ENCODE measurements at regions not wholly inside any gene's neighbourhood (a gene's known extent, or its start where the extent isn't known, plus 50 kb on each side); places are given as distances from the start of the nearest gene placed in this dataset.

GRCh38 chr4:130147641-130148040 is 1051.7 kb downstream of the C4orf33 start:
- Mint-ChIP-seq H3K4me3 (no peak overlapping the region), H3K27ac (no peak overlapping the region), H3K4me1 (ENCODE audit: low read depth) (no peaks in the 10 kb centered on the region), H3K27me3 (ENCODE audit: low read depth) (no peaks in the 10 kb centered on the region), H3K36me3 (ENCODE audit: low read depth) (no peaks in the 10 kb centered on the region), H3K9me3 (ENCODE audit: insufficient read depth) (peaks cover 3% of the 10 kb centered on the region)
- DNase-seq (no peak), ATAC-seq (no peak)
- ChIA-PET POLR2A (no interaction called here), CTCF (no interaction called here)

- CTCF ChIA-PET, result no interaction called here
- DNase-seq, result no peak
- Mint-ChIP-seq H3K4me1 (ENCODE audit: low read depth) (no peaks in the 10 kb centered on the region), H3K27ac (no peak overlapping the region), H3K4me3 (no peak overlapping the region), H3K9me3 (ENCODE audit: insufficient read depth) (peaks cover 9% of the 10 kb centered on the region), H3K27me3 (ENCODE audit: low read depth) (no peaks in the 10 kb centered on the region), H3K36me3 (ENCODE audit: low read depth) (no peaks in the 10 kb centered on the region)
- POLR2A ChIA-PET, result no interaction called here
- ATAC-seq, result no peak
Observed at GRCh38 chr4:130154901-130155300, 1058.9 kb downstream of the C4orf33 start.

- Mint-ChIP-seq H3K27ac (no peak overlapping the region), H3K36me3 (ENCODE audit: low read depth) (no peaks in the 10 kb centered on the region), H3K4me1 (ENCODE audit: low read depth) (no peaks in the 10 kb centered on the region), H3K9me3 (ENCODE audit: insufficient read depth) (no peaks in the 10 kb centered on the region), H3K27me3 (ENCODE audit: low read depth) (no peaks in the 10 kb centered on the region), H3K4me3 (no peak overlapping the region)
- no peak for ATAC-seq
- ChIA-PET CTCF (no interaction called here), POLR2A (no interaction called here)
- no peak for DNase-seq
Observed at GRCh38 chr4:130163701-130164100, 1067.7 kb downstream of the C4orf33 start.

- POLR2A ChIA-PET, result no interaction called here
- Mint-ChIP-seq H3K9me3 (ENCODE audit: insufficient read depth) (no peaks in the 10 kb centered on the region), H3K27me3 (ENCODE audit: low read depth) (no peaks in the 10 kb centered on the region), H3K4me1 (ENCODE audit: low read depth) (no peaks in the 10 kb centered on the region), H3K27ac (no peak overlapping the region), H3K36me3 (ENCODE audit: low read depth) (no peaks in the 10 kb centered on the region), H3K4me3 (no peak overlapping the region)
- CTCF ChIA-PET, result no interaction called here
- ATAC-seq (no peak), DNase-seq (no peak)
Observed at GRCh38 chr4:130165381-130165780, 1069.4 kb downstream of the C4orf33 start.

- Mint-ChIP-seq H3K27me3 (ENCODE audit: low read depth) (no peaks in the 10 kb centered on the region), H3K36me3 (ENCODE audit: low read depth) (no peaks in the 10 kb centered on the region), H3K27ac (no peak overlapping the region), H3K9me3 (ENCODE audit: insufficient read depth) (no peaks in the 10 kb centered on the region), H3K4me3 (no peak overlapping the region), H3K4me1 (ENCODE audit: low read depth) (no peaks in the 10 kb centered on the region)
- ChIA-PET POLR2A (no interaction called here), CTCF (no interaction called here)
- no peak for DNase-seq
- ATAC-seq, result no peak
Observed at GRCh38 chr4:130172156-130172555, 1076.2 kb downstream of the C4orf33 start.

- Mint-ChIP-seq H3K9me3 (ENCODE audit: insufficient read depth) (no peaks in the 10 kb centered on the region), H3K36me3 (ENCODE audit: low read depth) (no peaks in the 10 kb centered on the region), H3K27ac (no peak overlapping the region), H3K4me1 (ENCODE audit: low read depth) (no peaks in the 10 kb centered on the region), H3K4me3 (no peak overlapping the region), H3K27me3 (ENCODE audit: low read depth) (no peaks in the 10 kb centered on the region)
- ChIA-PET CTCF (no interaction called here), POLR2A (no interaction called here)
- ATAC-seq, result no peak
- DNase-seq, result no peak
Observed at GRCh38 chr4:130178106-130178505, 1082.2 kb downstream of the C4orf33 start.

GRCh38 chr4:130183096-130183495 is 1087.1 kb downstream of the C4orf33 start:
- H3K4me3 Mint-ChIP-seq, result no peak overlapping the region
- no peaks in the 10 kb centered on the region for H3K9me3 Mint-ChIP-seq (ENCODE audit: insufficient read depth)
- no peaks in the 10 kb centered on the region for H3K27me3 Mint-ChIP-seq (ENCODE audit: low read depth)
- ChIA-PET POLR2A (no interaction called here), CTCF (no interaction called here)
- H3K4me1 Mint-ChIP-seq (ENCODE audit: low read depth), result no peaks in the 10 kb centered on the region
- no peak overlapping the region for H3K27ac Mint-ChIP-seq
- no peaks in the 10 kb centered on the region for H3K36me3 Mint-ChIP-seq (ENCODE audit: low read depth)
- DNase-seq (no peak), ATAC-seq (no peak)

GRCh38 chr4:130183766-130184165 is 1087.8 kb downstream of the C4orf33 start:
- no peak overlapping the region for H3K4me3 Mint-ChIP-seq
- no peak overlapping the region for H3K27ac Mint-ChIP-seq
- H3K36me3 Mint-ChIP-seq (ENCODE audit: low read depth), result no peaks in the 10 kb centered on the region
- no peak for DNase-seq
- CTCF ChIA-PET, result no interaction called here
- ATAC-seq, result no peak
- no peaks in the 10 kb centered on the region for H3K9me3 Mint-ChIP-seq (ENCODE audit: insufficient read depth)
- H3K4me1 Mint-ChIP-seq (ENCODE audit: low read depth), result no peaks in the 10 kb centered on the region
- POLR2A ChIA-PET, result no interaction called here
- no peaks in the 10 kb centered on the region for H3K27me3 Mint-ChIP-seq (ENCODE audit: low read depth)

- no peaks in the 10 kb centered on the region for H3K4me1 Mint-ChIP-seq (ENCODE audit: low read depth)
- H3K4me3 Mint-ChIP-seq, result no peak overlapping the region
- no peaks in the 10 kb centered on the region for H3K27me3 Mint-ChIP-seq (ENCODE audit: low read depth)
- ChIA-PET POLR2A (no interaction called here), CTCF (no interaction called here)
- ATAC-seq (no peak), DNase-seq (no peak)
- H3K9me3 Mint-ChIP-seq (ENCODE audit: insufficient read depth), result no peaks in the 10 kb centered on the region
- no peaks in the 10 kb centered on the region for H3K36me3 Mint-ChIP-seq (ENCODE audit: low read depth)
- no peak overlapping the region for H3K27ac Mint-ChIP-seq
Observed at GRCh38 chr4:130185123-130185522, 1089.2 kb downstream of the C4orf33 start.

GRCh38 chr4:130186931-130187330 is 1091.0 kb downstream of the C4orf33 start:
- Mint-ChIP-seq H3K9me3 (ENCODE audit: insufficient read depth) (no peaks in the 10 kb centered on the region), H3K4me1 (ENCODE audit: low read depth) (no peaks in the 10 kb centered on the region), H3K27me3 (ENCODE audit: low read depth) (no peaks in the 10 kb centered on the region), H3K4me3 (no peak overlapping the region), H3K27ac (no peak overlapping the region), H3K36me3 (ENCODE audit: low read depth) (no peaks in the 10 kb centered on the region)
- DNase-seq (no peak), ATAC-seq (no peak)
- ChIA-PET CTCF (no interaction called here), POLR2A (no interaction called here)

GRCh38 chr4:130187587-130187986 is 1091.6 kb downstream of the C4orf33 start:
- no peak for ATAC-seq
- H3K27ac Mint-ChIP-seq, result no peak overlapping the region
- no peaks in the 10 kb centered on the region for H3K9me3 Mint-ChIP-seq (ENCODE audit: insufficient read depth)
- POLR2A ChIA-PET, result no interaction called here
- H3K4me3 Mint-ChIP-seq, result no peak overlapping the region
- H3K4me1 Mint-ChIP-seq (ENCODE audit: low read depth), result no peaks in the 10 kb centered on the region
- no peak for DNase-seq
- H3K36me3 Mint-ChIP-seq (ENCODE audit: low read depth), result no peaks in the 10 kb centered on the region
- CTCF ChIA-PET, result no interaction called here
- H3K27me3 Mint-ChIP-seq (ENCODE audit: low read depth), result no peaks in the 10 kb centered on the region

- CTCF ChIA-PET, result no interaction called here
- no peaks in the 10 kb centered on the region for H3K9me3 Mint-ChIP-seq (ENCODE audit: insufficient read depth)
- H3K27ac Mint-ChIP-seq, result no peak overlapping the region
Observed at GRCh38 chr4:130192787-130193186, 1096.8 kb downstream of the C4orf33 start.

GRCh38 chr4:130197946-130198345 is 1102.0 kb downstream of the C4orf33 start:
- DNase-seq, result no peak
- no peak for ATAC-seq
- no peaks in the 10 kb centered on the region for H3K36me3 Mint-ChIP-seq (ENCODE audit: low read depth)
- no peak overlapping the region for H3K4me3 Mint-ChIP-seq
- CTCF ChIA-PET, result no interaction called here
- peaks cover 6% of the 10 kb centered on the region for H3K9me3 Mint-ChIP-seq (ENCODE audit: insufficient read depth)
- POLR2A ChIA-PET, result no interaction called here
- no peak overlapping the region for H3K27ac Mint-ChIP-seq
- no peaks in the 10 kb centered on the region for H3K27me3 Mint-ChIP-seq (ENCODE audit: low read depth)
- no peaks in the 10 kb centered on the region for H3K4me1 Mint-ChIP-seq (ENCODE audit: low read depth)

More at GRCh38 chr4:130192787-130193186, 1096.8 kb downstream of the C4orf33 start:
- Mint-ChIP-seq H3K4me1 (ENCODE audit: low read depth) (no peaks in the 10 kb centered on the region), H3K36me3 (ENCODE audit: low read depth) (no peaks in the 10 kb centered on the region), H3K27me3 (ENCODE audit: low read depth) (no peaks in the 10 kb centered on the region), H3K4me3 (no peak overlapping the region)
- DNase-seq (no peak), ATAC-seq (no peak)
- POLR2A ChIA-PET, result no interaction called here
